AG09319 (cell line): ENCODE measurements at regions not wholly inside any gene's neighbourhood (a gene's known extent, or its start where the extent isn't known, plus 50 kb on each side); places are given as distances from the start of the nearest gene placed in this dataset.

Experiments used
- DNase-seq: peaks from one replicate; pipeline ENCODE4 v3.0.0-alpha.2; 2010; ENCODE audit warnings: low read depth; ENCODE audit errors: extremely low read depth
- TF ChIP-seq, protein P1 (sequence below): IDR thresholded peaks from 2 replicates; pipeline ENCODE4 v1.5.1; 2011; ENCODE audit warnings: low read depth, mild to moderate bottlenecking, inconsistent platforms, low read length, moderate library complexity

DNA sequence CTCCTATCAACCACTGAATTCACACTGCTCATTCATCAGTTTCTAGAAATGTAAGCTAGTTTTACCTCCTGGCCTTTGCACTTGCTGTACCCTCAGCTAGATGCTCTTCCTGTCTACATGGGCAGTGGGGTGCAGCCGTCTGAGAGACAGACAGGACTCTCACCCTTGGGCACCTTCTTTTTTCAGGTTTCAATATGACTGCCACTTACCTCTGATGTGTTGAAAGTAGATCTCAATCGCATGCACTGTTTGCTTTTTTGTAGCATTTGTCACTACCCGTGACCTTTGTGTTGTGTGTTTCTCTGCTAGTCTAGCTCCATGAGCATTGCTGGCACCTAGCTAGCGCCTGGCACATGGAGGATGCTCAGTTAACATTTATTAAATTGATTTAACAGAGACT is 403.1 kb upstream of the TRPC7 start:
- no peak for DNase-seq
- TF ChIP-seq, protein P1, sequence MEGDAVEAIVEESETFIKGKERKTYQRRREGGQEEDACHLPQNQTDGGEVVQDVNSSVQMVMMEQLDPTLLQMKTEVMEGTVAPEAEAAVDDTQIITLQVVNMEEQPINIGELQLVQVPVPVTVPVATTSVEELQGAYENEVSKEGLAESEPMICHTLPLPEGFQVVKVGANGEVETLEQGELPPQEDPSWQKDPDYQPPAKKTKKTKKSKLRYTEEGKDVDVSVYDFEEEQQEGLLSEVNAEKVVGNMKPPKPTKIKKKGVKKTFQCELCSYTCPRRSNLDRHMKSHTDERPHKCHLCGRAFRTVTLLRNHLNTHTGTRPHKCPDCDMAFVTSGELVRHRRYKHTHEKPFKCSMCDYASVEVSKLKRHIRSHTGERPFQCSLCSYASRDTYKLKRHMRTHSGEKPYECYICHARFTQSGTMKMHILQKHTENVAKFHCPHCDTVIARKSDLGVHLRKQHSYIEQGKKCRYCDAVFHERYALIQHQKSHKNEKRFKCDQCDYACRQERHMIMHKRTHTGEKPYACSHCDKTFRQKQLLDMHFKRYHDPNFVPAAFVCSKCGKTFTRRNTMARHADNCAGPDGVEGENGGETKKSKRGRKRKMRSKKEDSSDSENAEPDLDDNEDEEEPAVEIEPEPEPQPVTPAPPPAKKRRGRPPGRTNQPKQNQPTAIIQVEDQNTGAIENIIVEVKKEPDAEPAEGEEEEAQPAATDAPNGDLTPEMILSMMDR, result no peak

GRCh38 chr5:136766456-136766855 is 401.1 kb upstream of the TRPC7 start:
- DNase-seq, result no peak
- TF ChIP-seq, protein P1, result no peak

GRCh38 chr5:136764601-136765000 is 399.3 kb upstream of the TRPC7 start:
- TF ChIP-seq, protein P1, result no peak
- DNase-seq, result no peak

- TF ChIP-seq, protein P1, result no peak
- no peak for DNase-seq
Measured at GRCh38 chr5:136763548-136763947, 398.2 kb upstream of the TRPC7 start.

GRCh38 chr5:136754216-136754615 is 388.9 kb upstream of the TRPC7 start:
- no peak for DNase-seq
- TF ChIP-seq, protein P1, result no peak

DNA sequence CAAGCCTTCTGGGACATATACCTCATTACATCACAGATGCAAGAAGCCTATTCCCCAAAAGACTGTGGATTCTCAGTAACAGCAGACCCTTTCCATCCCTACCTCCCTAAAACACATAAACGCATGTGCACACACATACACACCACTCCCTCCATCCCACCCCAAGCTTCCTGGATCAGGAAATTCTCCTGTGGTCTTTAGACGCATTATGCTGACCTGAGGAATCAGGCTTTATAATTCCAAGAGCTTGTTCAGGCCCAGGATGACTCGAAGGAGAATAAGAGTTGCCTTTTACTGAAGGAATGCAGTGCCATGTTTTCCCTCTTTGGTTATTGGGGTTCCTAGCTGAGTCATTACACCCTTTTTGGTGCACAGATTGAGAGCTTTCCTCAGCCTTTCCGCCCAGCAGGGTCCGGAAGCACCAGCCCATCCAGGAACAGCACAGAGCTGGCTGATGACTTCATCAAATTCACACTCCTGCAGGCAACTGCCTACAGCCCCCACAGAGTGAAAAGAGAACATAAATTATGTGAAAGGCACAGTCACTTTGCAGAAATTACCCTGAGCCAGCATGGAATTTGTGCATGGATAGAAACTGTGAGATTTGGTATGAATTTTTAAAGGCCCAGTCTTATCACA is 385.0 kb upstream of the TRPC7 start:
- TF ChIP-seq, protein P1, result no peak
- DNase-seq, result no peak

DNA sequence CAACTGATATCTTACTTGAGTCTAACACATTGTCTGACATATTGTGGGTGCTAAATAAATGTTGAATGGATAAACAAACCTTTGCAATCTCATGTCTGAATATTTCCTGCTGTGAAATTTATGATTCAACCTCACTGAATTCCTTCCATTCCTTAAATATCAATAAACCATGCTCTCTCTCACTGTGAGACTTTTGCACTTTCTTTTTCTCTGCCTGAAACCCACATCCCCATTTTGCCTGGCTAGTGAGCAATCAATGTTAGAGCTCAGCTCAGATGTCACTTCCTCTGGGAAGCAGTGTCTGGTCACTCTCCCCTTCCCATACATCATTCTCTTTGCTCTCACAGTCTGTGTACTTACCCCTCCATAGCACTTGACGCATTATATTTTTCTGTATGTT is 383.7 kb upstream of the TRPC7 start:
- TF ChIP-seq, protein P1, result no peak
- DNase-seq, result no peak
